ENCODE measurements at regions not wholly inside any gene's neighbourhood (a gene's known extent, or its start where the extent isn't known, plus 50 kb on each side); places are given as distances from the start of the nearest gene placed in this dataset.

- Histone ChIP-seq H3K9me3 (no peaks in the 10 kb centered on the region), H3K27ac (no peak overlapping the region), H3K36me3 (no peaks in the 10 kb centered on the region), H3K27me3 (no peaks in the 10 kb centered on the region), H3K4me3 (no peak overlapping the region), H3K4me1 (no peaks in the 10 kb centered on the region)
- 58% methylated on average over 5 of the region's 5 CpGs for WGBS
- no peak for DNase-seq (ENCODE audit: low spot score in 2 of 2)
- TF ChIP-seq CTCF (IDR thresholded peaks at IDR 0.05) (no peak), POLR2AphosphoS5 (IDR thresholded peaks at IDR 0.05) (no peak), POLR2A (IDR thresholded peaks at IDR 0.05) (no peak), EP300 (IDR thresholded peaks at IDR 0.05) (no peak)
Observed at GRCh38 chr3:181344331-181344730, 354.8 kb upstream of the DNAJC19 start.

DNA sequence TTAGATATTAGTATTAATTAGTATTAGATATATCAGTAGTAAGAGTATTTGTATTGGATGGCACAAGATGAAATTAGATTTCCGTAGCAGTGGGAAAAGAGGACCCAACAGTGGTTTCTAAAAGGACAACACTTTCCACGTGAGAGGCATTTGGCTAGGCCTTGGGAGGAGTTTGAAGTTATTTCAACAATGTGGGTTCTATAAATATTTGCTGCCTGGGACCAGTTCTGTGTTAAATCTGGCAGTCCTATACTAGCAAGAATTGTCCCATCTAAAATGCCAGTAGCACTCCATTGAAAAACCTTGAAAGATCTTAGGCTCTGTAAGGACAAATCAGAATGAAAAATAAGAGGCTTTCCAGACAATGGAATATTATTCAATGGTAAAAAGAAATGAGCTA, 347.1 kb upstream of the DNAJC19 start:
- DNase-seq (ENCODE audit: low spot score in 2 of 2) = no peak
- WGBS = 60% methylated on average over 2 of the region's 2 CpGs
- Histone ChIP-seq H3K27me3 (no peaks in the 10 kb centered on the region), H3K4me3 (no peak overlapping the region), H3K36me3 (no peaks in the 10 kb centered on the region), H3K27ac (no peak overlapping the region), H3K4me1 (no peaks in the 10 kb centered on the region), H3K9me3 (no peaks in the 10 kb centered on the region)
- TF ChIP-seq CTCF (IDR thresholded peaks at IDR 0.05) (no peak), EP300 (IDR thresholded peaks at IDR 0.05) (no peak), POLR2AphosphoS5 (IDR thresholded peaks at IDR 0.05) (no peak), POLR2A (IDR thresholded peaks at IDR 0.05) (no peak)

DNA sequence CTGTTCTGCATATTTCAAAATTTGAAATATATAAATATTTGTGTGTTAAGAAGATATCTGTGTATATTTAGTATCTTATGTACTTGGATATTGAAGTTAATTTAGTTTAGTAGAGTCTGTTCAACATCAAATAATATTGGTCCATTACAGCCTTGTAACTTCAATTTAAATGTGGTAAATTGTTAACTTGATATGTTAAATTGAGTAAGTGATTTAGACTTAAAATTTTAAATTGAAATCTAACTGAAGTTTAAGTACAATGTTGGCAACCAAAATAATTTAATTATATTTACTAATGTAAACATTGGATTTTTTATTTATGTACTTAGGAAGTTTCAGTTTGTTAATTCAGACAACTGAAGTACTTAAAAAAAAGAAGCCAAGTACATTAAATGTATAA, 343.9 kb upstream of the DNAJC19 start:
- H3K9me3 ChIP-seq = no peaks in the 10 kb centered on the region
- TF ChIP-seq EP300 (IDR thresholded peaks at IDR 0.05) = no peak
- no peak for TF ChIP-seq POLR2A (IDR thresholded peaks at IDR 0.05)
- H3K4me1 ChIP-seq = no peaks in the 10 kb centered on the region
- no peak for DNase-seq (ENCODE audit: low spot score in 2 of 2)
- H3K27ac ChIP-seq = no peak overlapping the region
- H3K27me3 ChIP-seq = no peaks in the 10 kb centered on the region
- H3K36me3 ChIP-seq = no peaks in the 10 kb centered on the region
- H3K4me3 ChIP-seq = no peak overlapping the region

DNA sequence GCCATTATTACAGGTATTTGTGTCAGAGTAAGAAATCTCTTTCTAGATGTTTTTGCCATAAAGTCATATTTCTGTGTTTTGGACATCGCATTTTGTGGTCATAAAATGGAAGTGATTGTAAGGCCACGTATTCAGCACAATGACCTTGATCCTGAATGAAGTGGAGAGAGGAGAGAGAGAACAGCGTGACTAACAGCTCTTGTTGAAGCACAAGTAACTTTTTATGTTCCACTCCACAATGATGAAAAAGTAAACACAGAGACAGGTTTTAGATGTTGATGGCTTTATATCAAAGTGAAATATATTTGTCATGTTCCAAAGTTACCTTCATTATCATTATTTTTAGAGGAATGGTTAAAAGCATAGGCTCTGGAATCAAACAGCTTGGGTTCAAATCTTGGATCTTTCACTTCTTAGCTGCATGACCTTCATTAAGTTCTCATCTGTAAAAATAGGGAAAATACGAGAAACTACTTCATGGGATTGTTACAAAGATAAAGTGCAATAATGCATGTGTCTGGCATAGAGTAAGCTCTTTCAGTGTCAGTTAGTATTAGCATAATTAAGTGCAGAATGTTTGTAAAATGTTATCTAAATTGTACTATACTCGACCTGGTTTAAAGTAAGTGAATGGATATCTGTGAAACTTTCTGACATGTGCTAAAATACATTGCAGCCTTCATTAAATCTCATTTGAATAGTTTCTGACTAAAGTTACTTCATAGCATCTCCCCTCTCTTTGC, 341.5 kb upstream of the DNAJC19 start:
- H3K27ac ChIP-seq = no peak overlapping the region
- no peaks in the 10 kb centered on the region for H3K36me3 ChIP-seq
- no peaks in the 10 kb centered on the region for H3K4me1 ChIP-seq
- H3K27me3 ChIP-seq = no peaks in the 10 kb centered on the region
- TF ChIP-seq EP300 (IDR thresholded peaks at IDR 0.05) = no peak
- TF ChIP-seq POLR2AphosphoS5 (IDR thresholded peaks at IDR 0.05) = no peak
- no peak for TF ChIP-seq POLR2A (IDR thresholded peaks at IDR 0.05)
- no peak for TF ChIP-seq CTCF (IDR thresholded peaks at IDR 0.05)
- DNase-seq (ENCODE audit: low spot score in 2 of 2) = no peak
- H3K4me3 ChIP-seq = no peak overlapping the region
- no peaks in the 10 kb centered on the region for H3K9me3 ChIP-seq
- 67% methylated on average over 5 of the region's 5 CpGs for WGBS

- Histone ChIP-seq H3K9me3 (no peaks in the 10 kb centered on the region), H3K36me3 (no peaks in the 10 kb centered on the region), H3K4me1 (no peaks in the 10 kb centered on the region), H3K27me3 (no peaks in the 10 kb centered on the region), H3K27ac (no peak overlapping the region), H3K4me3 (no peak overlapping the region)
- 78% methylated on average over 3 of the region's 3 CpGs for WGBS
- DNase-seq (ENCODE audit: low spot score in 2 of 2) = no peak
- TF ChIP-seq CTCF (IDR thresholded peaks at IDR 0.05) (no peak), EP300 (IDR thresholded peaks at IDR 0.05) (no peak), POLR2A (IDR thresholded peaks at IDR 0.05) (no peak), POLR2AphosphoS5 (IDR thresholded peaks at IDR 0.05) (no peak)
Observed at GRCh38 chr3:181330257-181330656, 340.7 kb upstream of the DNAJC19 start.

GRCh38 chr3:181329024-181329423, 339.5 kb upstream of the DNAJC19 start:
- Histone ChIP-seq H3K4me3 (no peak overlapping the region), H3K4me1 (no peaks in the 10 kb centered on the region), H3K36me3 (no peaks in the 10 kb centered on the region), H3K27me3 (no peaks in the 10 kb centered on the region), H3K27ac (no peak overlapping the region), H3K9me3 (no peaks in the 10 kb centered on the region)
- 53% methylated on average over 2 of the region's 2 CpGs for WGBS
- DNase-seq (ENCODE audit: low spot score in 2 of 2) = no peak
- TF ChIP-seq EP300 (IDR thresholded peaks at IDR 0.05) (no peak), CTCF (IDR thresholded peaks at IDR 0.05) (no peak), POLR2AphosphoS5 (IDR thresholded peaks at IDR 0.05) (no peak), POLR2A (IDR thresholded peaks at IDR 0.05) (no peak)
